ENCODE measurements at regions not wholly inside any gene's neighbourhood (a gene's known extent, or its start where the extent isn't known, plus 50 kb on each side); places are given as distances from the start of the nearest gene placed in this dataset.

- DNase-seq (ENCODE audit: low spot score): no peak
Measured at GRCh38 chr17:79539944-79540705, 70.7 kb downstream of the RBFOX3 start.

- no peak for DNase-seq (ENCODE audit: low spot score)
Measured at GRCh38 chr17:79538291-79538690, 72.6 kb downstream of the RBFOX3 start.

GRCh38 chr17:79537686-79538085 is 73.2 kb downstream of the RBFOX3 start:
- no peak for DNase-seq (ENCODE audit: low spot score)

GRCh38 chr17:79537061-79537460 is 73.8 kb downstream of the RBFOX3 start:
- DNase-seq (ENCODE audit: low spot score): no peak

- no peak for DNase-seq (ENCODE audit: low spot score)
Measured at GRCh38 chr17:79536212-79536840, 74.5 kb downstream of the RBFOX3 start.

- DNase-seq (ENCODE audit: low spot score): no peak
Measured at GRCh38 chr17:79535728-79536025, 75.2 kb downstream of the RBFOX3 start.

GRCh38 chr17:79534851-79535727 is 75.8 kb downstream of the RBFOX3 start:
- DNase-seq (ENCODE audit: low spot score): no peak

- no peak for DNase-seq (ENCODE audit: low spot score)
Measured at GRCh38 chr17:79534111-79534510, 76.7 kb downstream of the RBFOX3 start.

GRCh38 chr17:79533116-79533515 is 77.7 kb downstream of the RBFOX3 start:
- no peak for DNase-seq (ENCODE audit: low spot score)

- no peak for DNase-seq (ENCODE audit: low spot score)
Measured at GRCh38 chr17:79532107-79532790, 78.6 kb downstream of the RBFOX3 start.

- DNase-seq (ENCODE audit: low spot score): no peak
Measured at GRCh38 chr17:79531191-79532095, 79.4 kb downstream of the RBFOX3 start.

- DNase-seq (ENCODE audit: low spot score): no peak
Measured at GRCh38 chr17:79530361-79531105, 80.3 kb downstream of the RBFOX3 start.

- no peak for DNase-seq (ENCODE audit: low spot score)
Measured at GRCh38 chr17:79529661-79530081, 81.2 kb downstream of the RBFOX3 start.

GRCh38 chr17:79528592-79529125 is 82.2 kb downstream of the RBFOX3 start:
- no peak for DNase-seq (ENCODE audit: low spot score)

- no peak for DNase-seq (ENCODE audit: low spot score)
Measured at GRCh38 chr17:79527306-79527705, 83.5 kb downstream of the RBFOX3 start.

- DNase-seq (ENCODE audit: low spot score): no peak
Measured at GRCh38 chr17:79525793-79526677, 84.8 kb downstream of the RBFOX3 start.

GRCh38 chr17:79524213-79525187 is 86.4 kb downstream of the RBFOX3 start:
- DNase-seq (ENCODE audit: low spot score): no peak

- DNase-seq (ENCODE audit: low spot score): no peak
Measured at GRCh38 chr17:79522414-79522813, 88.4 kb downstream of the RBFOX3 start.
